ENCODE measurements at regions not wholly inside any gene's neighbourhood (a gene's known extent, or its start where the extent isn't known, plus 50 kb on each side); places are given as distances from the start of the nearest gene placed in this dataset.

- no peaks in the 10 kb centered on the region for H3K4me1 Mint-ChIP-seq (ENCODE audit: unreplicated experiment)
- no peak overlapping the region for H3K27ac Mint-ChIP-seq (ENCODE audit: unreplicated experiment)
- no peak overlapping the region for H3K4me3 Mint-ChIP-seq (ENCODE audit: unreplicated experiment)
Observed at GRCh38 chr7:9782275-9782674, 1191.4 kb upstream of the PHF14 start.

DNA sequence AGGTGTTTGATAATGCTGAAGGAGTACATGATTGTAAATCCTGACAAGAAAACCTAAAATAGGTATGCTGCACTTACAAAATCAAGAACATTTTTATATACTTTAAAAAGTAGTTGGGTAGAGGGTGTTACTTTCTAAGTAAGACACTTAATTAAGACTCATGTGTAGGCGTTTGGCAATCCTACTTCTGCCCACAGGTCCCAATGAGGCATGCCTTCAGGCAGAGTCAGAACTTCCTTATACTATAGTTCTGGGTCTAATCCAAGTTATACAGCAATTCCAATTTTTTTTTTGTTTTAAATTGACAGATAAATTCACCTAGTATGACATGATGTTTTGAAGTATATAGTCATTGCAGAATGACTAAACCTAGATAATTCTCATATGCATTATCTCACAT is 1188.5 kb upstream of the PHF14 start:
- DNase-seq (ENCODE audit: extremely low spot score, unreplicated experiment), result no peak
- Mint-ChIP-seq H3K9me3 (ENCODE audit: unreplicated experiment) (no peaks in the 10 kb centered on the region), H3K27me3 (ENCODE audit: unreplicated experiment) (no peaks in the 10 kb centered on the region), H3K4me3 (ENCODE audit: unreplicated experiment) (no peak overlapping the region), H3K27ac (ENCODE audit: unreplicated experiment) (no peak overlapping the region), H3K36me3 (ENCODE audit: unreplicated experiment) (no peaks in the 10 kb centered on the region), H3K4me1 (ENCODE audit: unreplicated experiment) (no peaks in the 10 kb centered on the region)
- TF ChIP-seq CTCF (IDR thresholded peaks at IDR 0.05), result no peak

More at GRCh38 chr7:9782275-9782674, 1191.4 kb upstream of the PHF14 start:
- DNase-seq (ENCODE audit: extremely low spot score, unreplicated experiment), result no peak
- Mint-ChIP-seq H3K9me3 (ENCODE audit: unreplicated experiment) (no peaks in the 10 kb centered on the region), H3K27me3 (ENCODE audit: unreplicated experiment) (no peaks in the 10 kb centered on the region), H3K36me3 (ENCODE audit: unreplicated experiment) (no peaks in the 10 kb centered on the region)
- no peak for TF ChIP-seq CTCF (IDR thresholded peaks at IDR 0.05)

GRCh38 chr7:9796241-9796640 is 1177.4 kb upstream of the PHF14 start:
- Mint-ChIP-seq H3K4me1 (ENCODE audit: unreplicated experiment) (no peaks in the 10 kb centered on the region), H3K27ac (ENCODE audit: unreplicated experiment) (no peak overlapping the region), H3K36me3 (ENCODE audit: unreplicated experiment) (no peaks in the 10 kb centered on the region), H3K9me3 (ENCODE audit: unreplicated experiment) (no peaks in the 10 kb centered on the region), H3K4me3 (ENCODE audit: unreplicated experiment) (no peak overlapping the region), H3K27me3 (ENCODE audit: unreplicated experiment) (no peaks in the 10 kb centered on the region)
- no peak for TF ChIP-seq CTCF (IDR thresholded peaks at IDR 0.05)
- no peak for DNase-seq (ENCODE audit: extremely low spot score, unreplicated experiment)

DNA sequence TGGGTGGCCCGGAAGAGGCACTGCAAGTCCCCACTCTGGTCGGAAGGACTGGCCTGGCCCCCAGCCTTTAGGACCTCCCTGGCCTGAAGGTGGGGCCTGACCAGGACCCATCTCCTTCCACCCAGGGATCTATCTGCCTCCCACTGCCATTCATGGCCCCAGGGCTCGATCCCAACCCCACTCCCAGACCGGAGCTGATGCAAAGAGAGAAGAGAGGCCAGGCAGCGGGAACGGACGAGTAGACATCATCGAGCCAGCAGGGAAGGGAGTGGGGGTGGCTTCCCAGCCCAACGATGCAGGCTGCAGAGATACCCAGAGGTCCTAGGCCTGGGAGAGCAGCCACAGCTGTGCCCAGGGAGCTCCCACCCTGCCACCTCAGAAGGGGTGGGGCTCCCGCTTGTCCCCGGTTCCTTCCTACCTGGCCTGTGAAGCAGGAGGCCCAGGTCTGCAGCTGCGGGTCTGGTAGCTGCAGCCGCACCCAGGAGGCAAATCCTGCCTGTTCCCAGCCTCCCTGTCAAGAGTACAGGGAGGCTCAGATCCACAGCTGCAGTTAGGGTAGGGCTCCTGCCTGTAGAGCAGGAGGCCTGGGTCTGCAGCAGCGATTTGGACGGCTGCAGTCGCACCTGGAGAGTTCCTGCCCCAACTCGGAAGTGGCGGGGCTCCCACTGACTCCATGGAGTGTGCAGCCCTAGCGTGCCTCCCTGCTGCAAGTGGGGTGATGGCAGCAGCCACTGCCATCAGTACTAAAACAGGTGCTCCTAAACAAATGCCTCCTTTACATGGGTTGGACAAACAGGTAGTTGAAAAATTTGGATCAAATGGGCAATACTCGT is 1151.0 kb upstream of the PHF14 start:
- no peak for TF ChIP-seq CTCF (IDR thresholded peaks at IDR 0.05)
- peaks cover 26% of the 10 kb centered on the region for H3K9me3 Mint-ChIP-seq (ENCODE audit: unreplicated experiment)
- H3K4me1 Mint-ChIP-seq (ENCODE audit: unreplicated experiment), result no peaks in the 10 kb centered on the region
- no peaks in the 10 kb centered on the region for H3K36me3 Mint-ChIP-seq (ENCODE audit: unreplicated experiment)
- H3K27me3 Mint-ChIP-seq (ENCODE audit: unreplicated experiment), result no peaks in the 10 kb centered on the region
- H3K4me3 Mint-ChIP-seq (ENCODE audit: unreplicated experiment), result no peak overlapping the region
- no peak overlapping the region for H3K27ac Mint-ChIP-seq (ENCODE audit: unreplicated experiment)
- no peak for DNase-seq (ENCODE audit: extremely low spot score, unreplicated experiment)

- Mint-ChIP-seq H3K27ac (ENCODE audit: unreplicated experiment) (no peak overlapping the region), H3K4me3 (ENCODE audit: unreplicated experiment) (no peak overlapping the region), H3K9me3 (ENCODE audit: unreplicated experiment) (peaks cover 2% of the 10 kb centered on the region), H3K4me1 (ENCODE audit: unreplicated experiment) (no peaks in the 10 kb centered on the region), H3K36me3 (ENCODE audit: unreplicated experiment) (no peaks in the 10 kb centered on the region), H3K27me3 (ENCODE audit: unreplicated experiment) (no peaks in the 10 kb centered on the region)
- no peak for DNase-seq (ENCODE audit: extremely low spot score, unreplicated experiment)
- TF ChIP-seq CTCF (IDR thresholded peaks at IDR 0.05), result no peak
Observed at GRCh38 chr7:9835199-9835598, 1138.5 kb upstream of the PHF14 start.
